ENCODE measurements at regions not wholly inside any gene's neighbourhood (a gene's known extent, or its start where the extent isn't known, plus 50 kb on each side); places are given as distances from the start of the nearest gene placed in this dataset.

DNA sequence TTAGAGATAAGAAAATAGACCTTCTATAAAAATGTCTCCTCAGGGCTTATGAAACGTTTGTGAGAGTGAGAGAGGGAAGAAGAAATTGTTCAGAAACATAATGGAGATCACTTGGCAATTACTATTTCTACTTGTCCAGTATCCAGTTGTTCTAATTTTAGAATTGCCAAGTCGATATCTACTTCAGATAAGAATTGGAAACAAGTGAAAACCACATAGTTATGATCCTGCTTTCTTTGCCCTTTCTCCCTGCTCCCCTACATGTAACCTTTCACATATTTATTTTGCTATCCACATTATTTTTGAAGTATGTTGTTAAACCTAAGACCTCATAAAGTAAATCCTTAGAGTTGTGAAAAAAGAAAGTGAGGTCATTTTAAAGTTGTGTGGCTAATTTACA is 1154.7 kb upstream of the ADGRL2 start:
- H3K36me3 ChIP-seq (ENCODE audit: insufficient read depth, low read length, poor library complexity, severe bottlenecking): no peaks in the 10 kb centered on the region
- intact Hi-C loops (cut with micrococcal nuclease; ENCODE audit: unreplicated experiment): no loop called here
- no TSS peak for BruUV-seq (replicated peaks)
- ChIA-PET POLR2A (ENCODE audit: low non-redundant PET) (no interaction called here), CTCF (no interaction called here)
- no peak for DNase-seq (ENCODE audit: low spot score)
- H3K27me3 ChIP-seq (replicated peaks; ENCODE audit: insufficient read depth, low read depth, low read length, poor library complexity): no peaks in the 10 kb centered on the region
- TF ChIP-seq EZH2 (IDR thresholded peaks at IDR 0.05; ENCODE audit: borderline replicate concordance, low read depth, low read length, poor library complexity, severe bottlenecking): no peak
- TF ChIP-seq, protein P1, sequence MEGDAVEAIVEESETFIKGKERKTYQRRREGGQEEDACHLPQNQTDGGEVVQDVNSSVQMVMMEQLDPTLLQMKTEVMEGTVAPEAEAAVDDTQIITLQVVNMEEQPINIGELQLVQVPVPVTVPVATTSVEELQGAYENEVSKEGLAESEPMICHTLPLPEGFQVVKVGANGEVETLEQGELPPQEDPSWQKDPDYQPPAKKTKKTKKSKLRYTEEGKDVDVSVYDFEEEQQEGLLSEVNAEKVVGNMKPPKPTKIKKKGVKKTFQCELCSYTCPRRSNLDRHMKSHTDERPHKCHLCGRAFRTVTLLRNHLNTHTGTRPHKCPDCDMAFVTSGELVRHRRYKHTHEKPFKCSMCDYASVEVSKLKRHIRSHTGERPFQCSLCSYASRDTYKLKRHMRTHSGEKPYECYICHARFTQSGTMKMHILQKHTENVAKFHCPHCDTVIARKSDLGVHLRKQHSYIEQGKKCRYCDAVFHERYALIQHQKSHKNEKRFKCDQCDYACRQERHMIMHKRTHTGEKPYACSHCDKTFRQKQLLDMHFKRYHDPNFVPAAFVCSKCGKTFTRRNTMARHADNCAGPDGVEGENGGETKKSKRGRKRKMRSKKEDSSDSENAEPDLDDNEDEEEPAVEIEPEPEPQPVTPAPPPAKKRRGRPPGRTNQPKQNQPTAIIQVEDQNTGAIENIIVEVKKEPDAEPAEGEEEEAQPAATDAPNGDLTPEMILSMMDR (conservative IDR thresholded peaks at IDR 0.05; ENCODE audit: low read depth, low read length): no peak
- no peak overlapping the region for H3K27ac ChIP-seq (ENCODE audit: low read depth, low read length, poor library complexity, severe bottlenecking)
- no peaks in the 10 kb centered on the region for H3K4me1 ChIP-seq (ENCODE audit: insufficient read depth, low read length, poor library complexity, severe bottlenecking)
- no peaks in the 10 kb centered on the region for H3K9me3 ChIP-seq (ENCODE audit: low read depth, low read length, poor library complexity, severe bottlenecking)
- H3K4me3 ChIP-seq (ENCODE audit: low read depth, low read length, poor library complexity, severe bottlenecking): no peak overlapping the region

DNA sequence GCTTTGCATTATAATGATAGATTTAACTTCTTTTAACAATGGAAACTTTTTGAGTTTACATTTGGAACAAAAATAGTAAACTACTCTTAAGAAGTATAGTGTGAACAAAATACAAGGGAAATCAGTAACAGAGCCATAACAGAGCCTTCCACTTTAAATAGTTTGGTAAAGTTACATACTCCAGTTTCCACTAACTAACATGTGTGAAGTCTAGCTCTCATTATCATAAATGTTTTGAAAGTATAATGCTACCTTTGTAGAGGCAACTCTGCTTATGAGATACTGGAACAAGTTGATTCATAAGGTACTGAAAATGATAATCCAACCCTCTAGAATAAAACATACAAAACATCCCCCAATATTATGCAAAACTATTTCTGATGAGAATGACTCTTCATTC is 1155.1 kb upstream of the ADGRL2 start:
- no peak for TF ChIP-seq EZH2 (IDR thresholded peaks at IDR 0.05; ENCODE audit: borderline replicate concordance, low read depth, low read length, poor library complexity, severe bottlenecking)
- TF ChIP-seq, protein P1 (conservative IDR thresholded peaks at IDR 0.05; ENCODE audit: low read depth, low read length): no peak
- intact Hi-C loops (cut with micrococcal nuclease; ENCODE audit: unreplicated experiment): no loop called here

DNA sequence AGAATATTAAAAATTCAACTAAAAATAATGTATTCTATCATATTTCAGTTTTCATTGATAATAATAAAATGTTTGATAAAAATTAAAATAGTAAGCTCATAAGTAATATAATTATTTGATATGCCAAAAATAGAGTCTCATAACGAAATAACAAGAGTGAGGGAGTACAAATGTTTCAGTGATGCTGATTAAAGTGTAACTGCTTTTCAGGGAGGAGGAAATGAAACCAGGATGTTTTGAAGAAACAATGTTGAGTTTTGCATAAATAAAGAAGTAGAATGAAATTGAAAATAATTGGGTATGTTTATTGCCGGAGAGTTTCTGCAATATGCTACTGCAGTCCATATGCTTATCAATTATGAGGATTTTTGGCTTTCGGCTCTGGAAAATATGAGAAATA is 1159.8 kb upstream of the ADGRL2 start:
- DNase-seq (ENCODE audit: low spot score): no peak
- POLR2A ChIA-PET (ENCODE audit: low non-redundant PET): no interaction called here
- intact Hi-C loops (cut with micrococcal nuclease; ENCODE audit: unreplicated experiment): no loop called here
- Histone ChIP-seq H3K4me3 (ENCODE audit: low read depth, low read length, poor library complexity, severe bottlenecking) (no peak overlapping the region), H3K4me1 (ENCODE audit: insufficient read depth, low read length, poor library complexity, severe bottlenecking) (no peaks in the 10 kb centered on the region), H3K9me3 (ENCODE audit: low read depth, low read length, poor library complexity, severe bottlenecking) (no peaks in the 10 kb centered on the region), H3K27ac (ENCODE audit: low read depth, low read length, poor library complexity, severe bottlenecking) (no peak overlapping the region), H3K27me3 (replicated peaks; ENCODE audit: insufficient read depth, low read depth, low read length, poor library complexity) (no peaks in the 10 kb centered on the region), H3K36me3 (ENCODE audit: insufficient read depth, low read length, poor library complexity, severe bottlenecking) (no peaks in the 10 kb centered on the region)
- BruUV-seq (replicated peaks): no TSS peak
- CTCF ChIA-PET: no interaction called here
- TF ChIP-seq, protein P1 (conservative IDR thresholded peaks at IDR 0.05; ENCODE audit: low read depth, low read length): no peak
- no peak for TF ChIP-seq EZH2 (IDR thresholded peaks at IDR 0.05; ENCODE audit: borderline replicate concordance, low read depth, low read length, poor library complexity, severe bottlenecking)

More for the DNA sequence above, 1155.1 kb upstream of the ADGRL2 start:
- DNase-seq (ENCODE audit: low spot score): no peak
- Histone ChIP-seq H3K4me3 (ENCODE audit: low read depth, low read length, poor library complexity, severe bottlenecking) (no peak overlapping the region), H3K36me3 (ENCODE audit: insufficient read depth, low read length, poor library complexity, severe bottlenecking) (no peaks in the 10 kb centered on the region), H3K4me1 (ENCODE audit: insufficient read depth, low read length, poor library complexity, severe bottlenecking) (no peaks in the 10 kb centered on the region), H3K9me3 (ENCODE audit: low read depth, low read length, poor library complexity, severe bottlenecking) (no peaks in the 10 kb centered on the region), H3K27ac (ENCODE audit: low read depth, low read length, poor library complexity, severe bottlenecking) (no peak overlapping the region), H3K27me3 (replicated peaks; ENCODE audit: insufficient read depth, low read depth, low read length, poor library complexity) (no peaks in the 10 kb centered on the region)
- no TSS peak for BruUV-seq (replicated peaks)
- CTCF ChIA-PET: no interaction called here
- POLR2A ChIA-PET (ENCODE audit: low non-redundant PET): no interaction called here

Measured in A673 (cell line).